ENCODE measurements at regions not wholly inside any gene's neighbourhood (a gene's known extent, or its start where the extent isn't known, plus 50 kb on each side); places are given as distances from the start of the nearest gene placed in this dataset.

DNA sequence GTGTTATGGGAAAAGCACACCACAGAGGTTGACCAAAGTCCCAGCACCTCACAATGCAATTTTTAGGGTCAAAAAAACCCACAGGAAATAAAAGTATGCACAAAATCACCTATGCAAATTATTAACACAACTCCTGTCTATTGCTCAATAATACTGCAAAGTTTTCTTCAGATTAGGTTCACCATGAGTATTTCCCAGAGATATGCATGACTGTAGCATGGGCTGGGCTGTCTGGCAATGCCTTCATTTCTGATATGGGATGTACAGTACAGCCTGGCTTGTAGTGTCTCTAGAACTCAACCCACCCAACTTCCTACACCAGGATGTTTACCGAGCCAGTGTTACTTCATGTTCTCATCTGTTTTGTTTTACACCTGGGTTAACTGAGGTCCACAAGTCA is 698.7 kb upstream of the ARGLU1 start:
- H3K36me3 ChIP-seq = no peaks in the 10 kb centered on the region
- H3K27me3 ChIP-seq = no peaks in the 10 kb centered on the region
- WGBS, 4 donors = 75 to 86% (median 82%) methylated on average over 1 of the region's 1 CpG
- no peaks in the 10 kb centered on the region for H3K9me3 ChIP-seq
- no peak overlapping the region for H3K27ac ChIP-seq
- DNase-seq (no peak), ATAC-seq (no peak)
- intact Hi-C loops (cut with DNase I) = no loop called here
- TF ChIP-seq POLR2A (IDR thresholded peaks at IDR 0.05) = no peak
- no peak overlapping the region for H3K4me3 ChIP-seq
- no peaks in the 10 kb centered on the region for H3K4me1 ChIP-seq

DNA sequence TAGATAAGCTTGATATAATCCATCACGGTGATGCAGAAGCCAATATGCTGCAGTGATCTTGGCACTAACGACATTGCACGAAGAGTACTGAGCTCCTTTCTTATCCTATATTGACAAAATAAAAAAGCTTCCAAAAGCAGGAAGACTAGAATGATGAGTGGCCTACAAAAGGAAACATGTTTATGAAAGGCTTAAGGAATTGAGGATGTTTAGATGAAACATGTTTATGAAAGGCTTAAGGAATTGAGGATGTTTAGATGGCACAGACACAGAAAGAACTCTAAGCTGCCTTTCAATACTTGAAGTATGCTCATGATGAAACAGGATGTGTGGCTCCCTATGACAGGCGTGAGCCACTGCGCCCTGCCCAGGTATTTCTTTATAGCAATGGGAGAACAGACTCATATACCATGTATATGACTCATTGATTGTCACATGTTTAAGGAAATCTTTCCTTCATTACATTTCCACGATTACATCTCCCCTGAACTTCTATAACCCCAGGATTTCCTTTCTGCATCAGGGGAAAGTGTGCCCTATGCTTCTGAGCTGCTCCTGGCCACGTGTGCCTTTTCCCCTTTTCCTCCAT is 690.8 kb upstream of the ARGLU1 start:
- H3K27ac ChIP-seq = no peak overlapping the region
- DNase-seq (no peak), ATAC-seq (no peak)
- intact Hi-C loops (cut with DNase I) = no loop called here
- H3K36me3 ChIP-seq = no peaks in the 10 kb centered on the region
- no peak for TF ChIP-seq POLR2A (IDR thresholded peaks at IDR 0.05)
- TF ChIP-seq, protein P1, sequence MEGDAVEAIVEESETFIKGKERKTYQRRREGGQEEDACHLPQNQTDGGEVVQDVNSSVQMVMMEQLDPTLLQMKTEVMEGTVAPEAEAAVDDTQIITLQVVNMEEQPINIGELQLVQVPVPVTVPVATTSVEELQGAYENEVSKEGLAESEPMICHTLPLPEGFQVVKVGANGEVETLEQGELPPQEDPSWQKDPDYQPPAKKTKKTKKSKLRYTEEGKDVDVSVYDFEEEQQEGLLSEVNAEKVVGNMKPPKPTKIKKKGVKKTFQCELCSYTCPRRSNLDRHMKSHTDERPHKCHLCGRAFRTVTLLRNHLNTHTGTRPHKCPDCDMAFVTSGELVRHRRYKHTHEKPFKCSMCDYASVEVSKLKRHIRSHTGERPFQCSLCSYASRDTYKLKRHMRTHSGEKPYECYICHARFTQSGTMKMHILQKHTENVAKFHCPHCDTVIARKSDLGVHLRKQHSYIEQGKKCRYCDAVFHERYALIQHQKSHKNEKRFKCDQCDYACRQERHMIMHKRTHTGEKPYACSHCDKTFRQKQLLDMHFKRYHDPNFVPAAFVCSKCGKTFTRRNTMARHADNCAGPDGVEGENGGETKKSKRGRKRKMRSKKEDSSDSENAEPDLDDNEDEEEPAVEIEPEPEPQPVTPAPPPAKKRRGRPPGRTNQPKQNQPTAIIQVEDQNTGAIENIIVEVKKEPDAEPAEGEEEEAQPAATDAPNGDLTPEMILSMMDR (IDR thresholded peaks at IDR 0.05) = no peak
- H3K4me1 ChIP-seq = no peaks in the 10 kb centered on the region
- no peak overlapping the region for H3K4me3 ChIP-seq
- H3K27me3 ChIP-seq = no peaks in the 10 kb centered on the region
- no peaks in the 10 kb centered on the region for H3K9me3 ChIP-seq
- WGBS, 4 donors = 70 to 77% (median 74%) methylated on average over 7 of the region's 7 CpGs

DNA sequence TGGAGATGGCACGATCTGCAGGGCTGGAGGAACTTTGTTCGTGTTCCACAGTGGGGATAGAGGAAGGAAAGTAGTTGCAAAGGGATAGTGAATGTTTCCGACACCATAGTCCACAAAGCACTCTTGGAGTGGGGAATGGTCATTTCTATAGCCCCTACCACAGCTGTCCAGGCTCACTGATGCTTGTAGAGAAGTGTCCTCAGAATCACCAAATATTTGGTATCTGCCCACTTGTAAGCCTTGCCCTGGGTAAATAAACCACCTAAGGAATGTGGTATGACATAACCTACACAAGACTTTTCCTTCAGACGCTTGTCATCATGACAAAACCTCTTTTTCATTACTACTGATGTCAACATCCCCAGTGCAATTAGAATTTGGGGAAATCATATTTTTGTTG is 686.5 kb upstream of the ARGLU1 start:
- Histone ChIP-seq H3K9me3 (no peaks in the 10 kb centered on the region), H3K27ac (no peak overlapping the region), H3K4me3 (no peak overlapping the region), H3K36me3 (no peaks in the 10 kb centered on the region), H3K4me1 (no peaks in the 10 kb centered on the region), H3K27me3 (peaks cover 0 to 4% (median 0%) of the 10 kb centered on the region in 9 donors)
- ATAC-seq (no peak), DNase-seq (no peak)
- 92 to 94% (median 94%) methylated on average over 4 of the region's 4 CpGs for WGBS, 4 donors
- no peak for TF ChIP-seq POLR2A (IDR thresholded peaks at IDR 0.05)
- TF ChIP-seq, protein P1 (IDR thresholded peaks at IDR 0.05) = no peak
- intact Hi-C loops (cut with DNase I) = no loop called here

DNA sequence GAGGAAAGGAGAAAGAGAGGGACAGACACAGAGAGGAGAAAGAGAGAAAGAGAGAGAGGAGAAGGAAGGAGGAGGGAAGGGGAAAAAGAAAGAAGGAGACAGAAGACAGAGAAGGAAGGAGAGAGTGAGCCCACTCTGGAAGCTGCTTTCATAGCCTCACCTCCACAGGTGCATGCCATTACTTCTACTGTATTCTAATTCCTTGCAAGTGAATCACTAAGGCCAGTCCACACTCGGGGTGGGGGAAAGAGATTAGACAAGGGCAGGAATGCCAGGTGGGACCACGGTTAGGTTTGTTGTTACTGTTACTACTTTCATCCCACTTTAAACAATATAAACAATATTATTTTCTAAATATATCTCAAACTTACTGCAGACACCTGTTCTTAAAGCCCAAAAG is 684.5 kb upstream of the ARGLU1 start:
- peaks cover 0 to 4% (median 0%) of the 10 kb centered on the region in 9 donors for H3K27me3 ChIP-seq
- H3K4me3 ChIP-seq = no peak overlapping the region
- no peak for ATAC-seq
- no peak overlapping the region for H3K27ac ChIP-seq
- WGBS, 4 donors = 61 to 67% (median 66%) methylated on average over 2 of the region's 2 CpGs
- DNase-seq = no peak
- TF ChIP-seq, protein P1 (IDR thresholded peaks at IDR 0.05) = no peak
- no peak for TF ChIP-seq POLR2A (IDR thresholded peaks at IDR 0.05)
- no peaks in the 10 kb centered on the region for H3K4me1 ChIP-seq
- intact Hi-C loops (cut with DNase I) = no loop called here
- H3K9me3 ChIP-seq = no peaks in the 10 kb centered on the region
- no peaks in the 10 kb centered on the region for H3K36me3 ChIP-seq

DNA sequence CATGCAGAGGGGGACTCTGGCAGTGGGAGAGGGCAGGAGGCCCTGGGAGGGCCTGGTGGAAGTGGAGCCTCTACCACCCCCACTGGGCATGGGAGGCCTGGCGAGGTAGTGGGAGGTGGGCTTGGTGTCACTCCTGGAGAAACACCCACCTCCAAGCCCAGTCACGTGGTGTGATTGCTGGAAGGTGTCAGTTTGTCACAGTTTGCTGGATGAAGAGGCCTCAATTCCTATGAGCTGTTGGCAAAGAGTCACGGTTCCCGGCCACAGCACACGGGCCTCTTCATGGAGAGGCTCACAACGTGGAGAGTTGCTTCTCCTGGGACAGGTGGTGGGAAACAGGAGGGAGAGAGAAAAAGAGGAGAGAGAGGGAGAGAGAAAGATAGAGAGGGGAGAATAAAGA is 684.1 kb upstream of the ARGLU1 start:
- no peak overlapping the region for H3K27ac ChIP-seq
- no peak overlapping the region for H3K4me3 ChIP-seq
- ATAC-seq (no peak), DNase-seq (no peak)
- no peaks in the 10 kb centered on the region for H3K9me3 ChIP-seq
- H3K36me3 ChIP-seq = no peaks in the 10 kb centered on the region
- WGBS, 4 donors = 51 to 69% (median 62%) methylated on average over 6 of the region's 6 CpGs
- intact Hi-C loops (cut with DNase I) = no loop called here
- peaks cover 0 to 4% (median 0%) of the 10 kb centered on the region in 9 donors for H3K27me3 ChIP-seq
- no peak for TF ChIP-seq POLR2A (IDR thresholded peaks at IDR 0.05)
- TF ChIP-seq, protein P1 (IDR thresholded peaks at IDR 0.05) = no peak
- no peaks in the 10 kb centered on the region for H3K4me1 ChIP-seq
